Heart right ventricle (tissue), 16 donors: ENCODE measurements at regions not wholly inside any gene's neighbourhood (a gene's known extent, or its start where the extent isn't known, plus 50 kb on each side); places are given as distances from the start of the nearest gene placed in this dataset.
A peak's percentile ranks its signal among the peaks of the same experiment; 100 is the strongest.

ENCODE experiments used
- ATAC-seq, 8 donors: fragments of 200-7000 bp; cut with Tn5 transposase; one replicate each; pipeline ENCODE4 v1.9.1; 2020; ENCODE audit warnings: mild to moderate bottlenecking in 8 of 8, moderate library complexity in 8 of 8, moderate number of reproducible peaks in 1 of 8
- DNase-seq, 2 donors: peaks; one replicate each; pipeline ENCODE4 v3.0.0-alpha.2; 2020
- H3K27ac ChIP-seq, 10 donors: fragments of 200-600 bp; sonication (generic) in 2 of 10; one replicate each; pipeline versions ENCODE4 v1.5.0 to v1.8.0; 2020 to 2022; ENCODE audit warnings: mild to moderate bottlenecking in 3 of 10
- H3K27me3 ChIP-seq, 7 donors: fragments of 200-600 bp; one replicate each; pipeline ENCODE4 v1.8.0; 2021 to 2022; ENCODE audit warnings: mild to moderate bottlenecking in 2 of 7
- H3K36me3 ChIP-seq, 9 donors: fragments of 200-600 bp; sonication (generic) in 1 of 9; one replicate each; pipeline versions ENCODE4 v1.5.0 to v1.8.0; 2020 to 2022; ENCODE audit warnings: mild to moderate bottlenecking in 2 of 9
- H3K4me1 ChIP-seq, 9 donors: fragments of 200-600 bp; sonication (generic) in 1 of 9; one replicate each; pipeline versions ENCODE4 v1.5.0 to v1.8.0; 2020 to 2022; ENCODE audit warnings: mild to moderate bottlenecking in 4 of 9
- H3K4me3 ChIP-seq, 10 donors: fragments of 200-600 bp; sonication (generic) in 2 of 10; one replicate each; pipeline versions ENCODE4 v1.5.0 to v1.8.0; 2020 to 2022; ENCODE audit warnings: mild to moderate bottlenecking in 7 of 10, moderate library complexity in 2 of 10
- H3K9me3 ChIP-seq, 11 donors: fragments of 200-600 bp in 10 of 11; sonication (generic) in 2 of 11; one replicate each; pipeline versions ENCODE4 v1.5.0 to v1.8.0; 2013 to 2022; ENCODE audit warnings: mild to moderate bottlenecking in 2 of 11, control low read depth in 1 of 11, moderate library complexity in 1 of 11
- WGBS, 2 donors: extraction: QIAGEN DNeasy Blood & Tissue Kit; methylation state at CpG; one replicate each; pipeline ENCODE4 v1.1.7; 2013; ENCODE audit warnings: inconsistent platforms in 1 of 2; 5-methylcytosine and 5-hydroxymethylcytosine counted together
- intact Hi-C, 10 donors: fragments of 100-400 bp; cut with DNase I; formaldehyde crosslinking; loops; one replicate each; pipeline versions ENCODE4 v1.11.1 to v1.14.2; 2022
- TF ChIP-seq, protein P1 (sequence below), 9 donors: fragments of 200-600 bp; sonication (generic) in 2 of 9; IDR thresholded peaks; one replicate each; pipeline versions ENCODE4 v1.5.0 to v1.8.0; 2021 to 2022; ENCODE audit warnings: antibody characterized with exemption in 9 of 9, mild to moderate bottlenecking in 5 of 9, moderate library complexity in 1 of 9
- donor health status: Arrhythmogenic right ventricular cardiomyopathy.
- donor health status: ischemic (EF 13 %, LVEDD 7.1; RV severe dilation, severe dysfunction).
- donor health status: healthy with polysubstance abuse.
- donor health status: DM: no; HTN: yes; CAD: no.
- donor health status: DM: no; HTN: no; CAD: no.
- donor health status: ischemic (EF 25% LVEDD 6.9; RV normal size, moderate dysfunction).
- donor health status: ischemic (EF 25% LVEDD 5.7; RV mildly dilated, moderate dysfunction).
- donor health status: healthy.
- donor health status: DM: yes; HTN: yes; CAD: no.
- donor health status: Ischemic cardiomyopathy.
- donor health status: ischemic (EF 35%, LVEDD 5.7; RV mildly dilated, moderate dysfunction).
- donor health status: nonischemic (EF 11% LVEDD 7.7; RV severe dilation, severe dysfunction).
- donor health status: DM: yes; HTN: yes; CAD: no.
- donor health status: PGD.
- donor health status: ischemic (EF 29% LVEDD 5.4; RV normal size, mild dysfunction).
- donor health status: nonischemic (EF 23%, LVEDD 6.1; RV moderate dilation, normal function).

DNA sequence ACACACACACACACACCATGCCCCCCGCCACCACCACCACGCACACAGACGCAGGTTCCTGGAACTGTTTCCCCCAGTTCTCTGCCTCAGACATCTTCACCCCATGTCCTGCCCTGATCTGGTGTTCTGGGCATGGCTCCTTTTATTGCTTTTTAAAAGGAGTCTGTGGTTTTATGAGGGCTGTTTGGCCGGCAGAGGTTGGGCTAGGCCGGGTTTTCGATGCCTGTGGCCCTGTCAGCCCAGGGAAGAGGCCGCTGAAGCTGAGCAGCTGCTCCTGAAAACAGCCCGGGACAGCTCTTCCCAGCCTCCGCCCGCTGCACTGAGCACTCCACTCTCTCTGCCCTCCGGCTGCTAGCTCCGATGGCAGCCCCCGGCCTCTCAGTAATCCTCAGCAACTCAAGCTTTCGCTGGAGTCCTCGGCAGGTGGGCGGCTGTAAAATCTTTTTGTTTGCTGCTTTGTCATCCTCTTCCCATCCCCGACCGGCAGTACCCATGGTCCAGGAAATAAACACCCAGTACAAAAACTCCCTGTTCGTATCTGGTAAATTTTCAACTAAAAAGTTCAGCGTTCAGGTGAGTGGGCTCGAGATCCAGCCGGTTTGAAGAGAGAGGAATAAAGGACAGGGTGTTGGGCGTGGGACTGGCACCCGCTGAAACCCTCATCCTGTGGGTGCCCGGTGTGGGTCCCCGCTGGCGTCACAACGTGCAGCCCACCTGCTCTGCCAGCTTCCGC is 103.0 kb upstream of the ERCC6L2 start:
- Histone ChIP-seq H3K27me3 (peaks cover 0 to 41% (median 27%) of the 10 kb centered on the region in 7 donors), H3K36me3 (no peaks in the 10 kb centered on the region), H3K27ac (peak overlapping the region in 3 of 10 donors; percentile 8 to 43 (median 13)), H3K9me3 (no peaks in the 10 kb centered on the region), H3K4me1 (peaks cover 0 to 23% (median 8%) of the 10 kb centered on the region in 9 donors), H3K4me3 (peak overlapping the region in 2 of 10 donors; percentile 5 to 8)
- TF ChIP-seq, protein P1, sequence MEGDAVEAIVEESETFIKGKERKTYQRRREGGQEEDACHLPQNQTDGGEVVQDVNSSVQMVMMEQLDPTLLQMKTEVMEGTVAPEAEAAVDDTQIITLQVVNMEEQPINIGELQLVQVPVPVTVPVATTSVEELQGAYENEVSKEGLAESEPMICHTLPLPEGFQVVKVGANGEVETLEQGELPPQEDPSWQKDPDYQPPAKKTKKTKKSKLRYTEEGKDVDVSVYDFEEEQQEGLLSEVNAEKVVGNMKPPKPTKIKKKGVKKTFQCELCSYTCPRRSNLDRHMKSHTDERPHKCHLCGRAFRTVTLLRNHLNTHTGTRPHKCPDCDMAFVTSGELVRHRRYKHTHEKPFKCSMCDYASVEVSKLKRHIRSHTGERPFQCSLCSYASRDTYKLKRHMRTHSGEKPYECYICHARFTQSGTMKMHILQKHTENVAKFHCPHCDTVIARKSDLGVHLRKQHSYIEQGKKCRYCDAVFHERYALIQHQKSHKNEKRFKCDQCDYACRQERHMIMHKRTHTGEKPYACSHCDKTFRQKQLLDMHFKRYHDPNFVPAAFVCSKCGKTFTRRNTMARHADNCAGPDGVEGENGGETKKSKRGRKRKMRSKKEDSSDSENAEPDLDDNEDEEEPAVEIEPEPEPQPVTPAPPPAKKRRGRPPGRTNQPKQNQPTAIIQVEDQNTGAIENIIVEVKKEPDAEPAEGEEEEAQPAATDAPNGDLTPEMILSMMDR (IDR thresholded peaks at IDR 0.05), result peak in 1 of 9 donors; percentile 5
- WGBS, 2 donors, result 53 to 56% methylated on average over 29 of the region's 29 CpGs
- intact Hi-C loops, result no loop called here
- ATAC-seq (peak; percentile 77 to 93 (median 88)), DNase-seq (peak; percentile 23 to 48)

DNA sequence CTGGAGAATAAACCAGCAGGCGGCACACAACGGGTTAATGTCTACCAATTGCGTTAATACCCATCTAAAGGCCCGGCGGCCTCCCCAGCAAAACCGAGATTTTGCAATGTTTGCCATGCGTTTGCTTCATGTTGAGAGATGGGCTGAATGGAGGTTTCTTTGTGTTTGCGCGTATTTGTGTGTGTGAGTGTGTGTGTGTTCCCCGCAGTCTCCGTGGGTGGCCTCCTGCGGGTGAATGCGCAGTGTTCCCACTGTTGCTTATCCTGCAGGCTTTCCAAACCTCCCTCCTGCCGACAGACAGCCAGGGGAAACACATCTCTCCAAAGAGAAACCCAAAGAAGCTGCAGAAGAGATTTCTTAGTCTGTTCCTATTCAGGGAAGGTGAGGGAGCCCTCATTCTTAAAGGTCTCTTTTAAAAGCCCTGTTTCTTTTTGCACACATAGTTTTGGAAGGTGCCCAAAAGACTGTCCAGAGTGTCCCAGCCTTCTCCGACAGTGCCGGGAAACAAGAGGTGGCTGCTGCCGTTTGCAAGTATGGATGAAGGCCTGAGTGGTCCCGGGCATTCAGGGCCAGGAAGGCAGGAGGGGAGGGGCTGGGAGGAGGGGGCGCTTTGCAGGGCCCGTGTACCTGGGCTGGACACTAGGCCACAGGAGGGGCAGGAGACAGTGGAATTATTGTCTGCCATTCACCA is 103.8 kb upstream of the ERCC6L2 start:
- intact Hi-C loops, result no loop called here

DNA sequence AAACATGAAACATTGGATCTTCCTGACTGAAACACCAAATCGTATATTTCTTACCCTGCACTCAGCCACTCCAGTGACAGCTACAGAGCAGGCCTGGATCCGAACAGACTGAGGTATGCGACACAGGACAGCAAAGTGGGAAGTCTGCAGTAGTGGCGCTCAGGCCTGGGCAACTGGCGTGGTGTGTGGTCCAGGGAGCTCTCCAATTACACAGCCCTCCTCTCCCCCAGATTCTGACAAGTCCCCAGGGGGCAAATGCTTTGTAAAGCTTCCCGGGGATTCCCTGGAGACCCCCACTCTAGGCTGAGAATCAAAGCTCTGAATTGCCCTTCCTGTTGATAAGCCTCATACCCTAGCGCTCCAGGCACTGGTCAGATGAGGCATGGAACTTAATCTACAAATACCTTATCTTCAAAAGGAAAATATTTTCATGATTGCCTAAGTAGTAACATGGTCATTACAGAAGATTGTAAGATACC is 104.8 kb upstream of the ERCC6L2 start:
- ATAC-seq (no peak), DNase-seq (no peak)
- WGBS, 2 donors, result 52 to 58% methylated on average over 7 of the region's 7 CpGs
- Histone ChIP-seq H3K9me3 (no peaks in the 10 kb centered on the region), H3K36me3 (no peaks in the 10 kb centered on the region), H3K4me3 (no peak overlapping the region), H3K27me3 (peaks cover 0 to 41% (median 27%) of the 10 kb centered on the region in 7 donors), H3K27ac (no peak overlapping the region), H3K4me1 (peaks cover 0 to 23% (median 8%) of the 10 kb centered on the region in 9 donors)
- TF ChIP-seq, protein P1 (IDR thresholded peaks at IDR 0.05), result no peak
- intact Hi-C loops, result no loop called here

More for the DNA sequence above, 103.8 kb upstream of the ERCC6L2 start:
- TF ChIP-seq, protein P1 (IDR thresholded peaks at IDR 0.05), result no peak
- Histone ChIP-seq H3K27me3 (peaks cover 0 to 41% (median 27%) of the 10 kb centered on the region in 7 donors), H3K4me3 (no peak overlapping the region), H3K4me1 (peaks cover 0 to 23% (median 8%) of the 10 kb centered on the region in 9 donors), H3K36me3 (no peaks in the 10 kb centered on the region), H3K9me3 (no peaks in the 10 kb centered on the region), H3K27ac (peak overlapping the region in 1 of 10 donors; percentile 8)
- ATAC-seq (peak in 7 of 8 donors; percentile 12 to 60 (median 38)), DNase-seq (no peak)
- 18 to 24% methylated on average over 20 of the region's 20 CpGs for WGBS, 2 donors

DNA sequence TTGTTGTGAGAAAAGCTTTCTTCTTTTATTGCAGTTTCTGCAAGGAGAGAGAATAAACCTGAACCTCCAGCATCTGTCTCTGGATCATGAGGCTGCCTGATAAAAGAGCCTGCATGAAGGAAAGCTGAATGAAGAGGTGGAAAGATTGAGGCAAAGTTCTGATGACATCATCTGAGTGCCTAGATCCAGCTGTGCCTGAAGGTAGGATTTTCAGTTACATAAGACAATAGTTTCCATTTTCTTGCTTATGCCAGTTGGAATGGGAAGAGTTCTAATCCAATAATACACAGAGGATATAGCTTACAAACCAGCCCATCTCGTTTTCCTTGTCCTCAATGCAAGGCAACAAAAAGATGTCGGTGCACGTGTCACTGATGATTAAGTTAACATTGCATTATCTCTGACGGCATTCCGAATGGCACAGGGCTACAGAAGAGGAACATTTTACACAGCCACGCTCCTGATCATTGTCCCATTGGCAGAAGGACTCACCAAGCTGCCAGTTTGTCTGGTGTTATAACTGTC is 105.5 kb upstream of the ERCC6L2 start:
- Histone ChIP-seq H3K4me1 (peaks cover 0 to 23% (median 8%) of the 10 kb centered on the region in 9 donors), H3K27me3 (peaks cover 0 to 41% (median 27%) of the 10 kb centered on the region in 7 donors), H3K36me3 (no peaks in the 10 kb centered on the region), H3K4me3 (no peak overlapping the region), H3K27ac (no peak overlapping the region), H3K9me3 (no peaks in the 10 kb centered on the region)
- intact Hi-C loops, result no loop called here
- WGBS, 2 donors, result 87 to 88% methylated on average over 6 of the region's 6 CpGs
- no peak for ATAC-seq
- no peak for DNase-seq
- TF ChIP-seq, protein P1 (IDR thresholded peaks at IDR 0.05), result no peak
